ENCODE measurements at regions not wholly inside any gene's neighbourhood (a gene's known extent, or its start where the extent isn't known, plus 50 kb on each side); places are given as distances from the start of the nearest gene placed in this dataset.

DNA sequence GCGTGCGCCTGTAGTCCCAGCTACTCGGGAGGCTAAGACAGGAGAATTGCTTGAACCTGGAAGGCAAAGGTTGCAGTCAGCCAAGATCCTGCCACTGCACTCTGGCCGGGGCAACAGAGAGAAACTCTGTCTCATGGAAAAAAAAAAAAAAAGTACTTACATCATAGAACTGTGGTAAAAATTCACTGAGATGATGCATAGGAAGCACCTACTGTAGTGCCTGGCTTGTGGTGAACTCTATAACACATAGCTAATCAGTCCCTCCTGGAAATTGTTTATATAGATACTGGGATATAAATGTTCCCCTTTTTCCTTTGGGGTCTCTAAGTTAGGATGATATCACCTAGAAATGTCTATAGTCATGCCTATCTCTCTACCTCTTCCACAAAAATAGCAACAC, 89.7 kb upstream of the CPM start (continued):
- TF ChIP-seq WRNIP1 (IDR thresholded peaks at IDR 0.05; ENCODE audit: borderline replicate concordance, low read depth, low read length) (no peak), SUPT20H (IDR thresholded peaks at IDR 0.05; ENCODE audit: borderline replicate concordance, control insufficient read depth, low read depth, low read length) (no peak), MEF2A (IDR thresholded peaks at IDR 0.05; ENCODE audit: insufficient read depth, low read depth, low read length) (no peak), STAT3 (IDR thresholded peaks at IDR 0.05; ENCODE audit: low read depth, low read length) (no peak)

DNA sequence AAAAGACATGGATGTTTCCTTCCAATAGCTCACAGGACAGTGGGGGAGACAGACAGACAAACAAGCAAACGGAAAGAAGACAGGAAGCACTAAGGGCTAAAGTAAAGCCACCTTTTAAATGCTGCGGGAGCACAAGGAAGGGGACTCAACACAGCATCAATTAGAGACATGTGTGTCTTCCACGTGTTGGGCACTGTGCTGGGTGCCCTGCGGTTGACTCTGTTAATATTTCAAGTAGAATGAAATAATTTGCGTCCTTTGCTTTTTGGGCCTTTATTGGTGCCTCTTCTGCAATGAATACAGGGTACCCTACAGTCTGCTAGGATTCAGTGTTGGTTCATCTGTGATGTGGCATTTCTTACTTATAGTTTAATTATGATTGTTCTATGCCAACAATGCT, 90.9 kb upstream of the CPM start:
- ChIA-PET RAD21 (ENCODE audit: unreplicated experiment) (no interaction called here), POLR2A (no interaction called here), CTCF (no interaction called here), SMC1A (ENCODE audit: uncharacterized antibody, unreplicated experiment) (interaction anchor here (1.1 kb wide), 1 partner anchor 10 kb away, joined by 3 read pairs; no protein-coding TSS in a partner anchor)
- H3K4me3 ChIP-seq = no peak overlapping the region
- FAIRE-seq = no peak
- in situ Hi-C loops (cut with MboI) = no loop called here
- no peak for DNase-seq (ENCODE audit: low read depth, low spot score)
- no peak for ATAC-seq
- H3K27me3 ChIP-seq (replicated peaks in 1 of 2; ENCODE audit: control insufficient read depth in 2 of 2, insufficient read depth in 2 of 2, low read length in 1 of 2) = no peaks in the 10 kb centered on the region
- no peak overlapping the region for H3K4me2 ChIP-seq (ENCODE audit: control insufficient read depth, insufficient read depth)
- no peak overlapping the region for H3K9ac ChIP-seq (ENCODE audit: control insufficient read depth, insufficient read depth, low read length)
- H3K36me3 ChIP-seq (ENCODE audit: control insufficient read depth in 2 of 2, insufficient read depth in 2 of 2, low read length in 1 of 2) = no peaks in the 10 kb centered on the region
- intact Hi-C loops (cut with micrococcal nuclease; ENCODE audit: unreplicated experiment) = no loop called here
- no TSS peak for BruUV-seq (replicated peaks)
- H2AFZ ChIP-seq (ENCODE audit: control insufficient read depth, low read depth, low read length) = no peak overlapping the region
- 45% methylated on average over 5 of the region's 5 CpGs for WGBS (ENCODE audit: insufficient coverage, insufficient replicate concordance, low lambda C conversion rate, missing lambda C conversion rate)
- H3K4me1 ChIP-seq (ENCODE audit: control insufficient read depth, insufficient read depth, low read length) = no peaks in the 10 kb centered on the region
- no peaks in the 10 kb centered on the region for H3K79me2 ChIP-seq (ENCODE audit: control insufficient read depth, insufficient read depth, low read length)
- H4K20me1 ChIP-seq (ENCODE audit: control insufficient read depth, insufficient read depth) = no peaks in the 10 kb centered on the region
- no peak overlapping the region for H3K27ac ChIP-seq (ENCODE audit: control insufficient read depth, insufficient read depth)
- TF ChIP-seq KDM1A (IDR thresholded peaks at IDR 0.05; ENCODE audit: borderline replicate concordance) (no peak), YY1 (IDR thresholded peaks at IDR 0.05; ENCODE audit: low read depth, low read length) (no peak), SUPT20H (IDR thresholded peaks at IDR 0.05; ENCODE audit: borderline replicate concordance, control insufficient read depth, low read depth, low read length) (no peak), MLLT1 (IDR thresholded peaks at IDR 0.05) (no peak), TCF3 (IDR thresholded peaks at IDR 0.05; ENCODE audit: borderline replicate concordance, insufficient read depth, low read depth, low read length) (no peak)
- no peaks in the 10 kb centered on the region for H3K9me3 ChIP-seq (replicated peaks; ENCODE audit: control insufficient read depth, insufficient read depth, low read length)
